ENCODE measurements at regions not wholly inside any gene's neighbourhood (a gene's known extent, or its start where the extent isn't known, plus 50 kb on each side); places are given as distances from the start of the nearest gene placed in this dataset.

DNA sequence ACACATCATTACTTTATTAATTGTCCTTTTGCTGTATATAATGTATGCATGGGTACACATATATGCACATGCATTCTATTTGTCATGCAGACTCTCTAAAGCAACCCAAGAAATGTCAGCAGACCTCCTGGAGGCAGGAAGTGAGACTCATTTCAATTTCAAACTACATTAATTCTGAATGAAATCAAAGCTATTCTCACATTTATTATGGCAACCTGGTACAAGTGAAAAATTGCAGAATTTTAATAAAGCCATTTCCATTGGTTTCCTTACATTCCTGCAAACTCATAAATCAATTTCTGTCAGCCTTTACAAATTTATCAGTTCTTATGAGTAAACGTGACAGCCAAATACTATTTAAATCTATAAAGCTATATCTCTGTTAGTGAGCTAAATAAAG, 430.4 kb upstream of the NUDT12 start:
- TF ChIP-seq, protein P1, sequence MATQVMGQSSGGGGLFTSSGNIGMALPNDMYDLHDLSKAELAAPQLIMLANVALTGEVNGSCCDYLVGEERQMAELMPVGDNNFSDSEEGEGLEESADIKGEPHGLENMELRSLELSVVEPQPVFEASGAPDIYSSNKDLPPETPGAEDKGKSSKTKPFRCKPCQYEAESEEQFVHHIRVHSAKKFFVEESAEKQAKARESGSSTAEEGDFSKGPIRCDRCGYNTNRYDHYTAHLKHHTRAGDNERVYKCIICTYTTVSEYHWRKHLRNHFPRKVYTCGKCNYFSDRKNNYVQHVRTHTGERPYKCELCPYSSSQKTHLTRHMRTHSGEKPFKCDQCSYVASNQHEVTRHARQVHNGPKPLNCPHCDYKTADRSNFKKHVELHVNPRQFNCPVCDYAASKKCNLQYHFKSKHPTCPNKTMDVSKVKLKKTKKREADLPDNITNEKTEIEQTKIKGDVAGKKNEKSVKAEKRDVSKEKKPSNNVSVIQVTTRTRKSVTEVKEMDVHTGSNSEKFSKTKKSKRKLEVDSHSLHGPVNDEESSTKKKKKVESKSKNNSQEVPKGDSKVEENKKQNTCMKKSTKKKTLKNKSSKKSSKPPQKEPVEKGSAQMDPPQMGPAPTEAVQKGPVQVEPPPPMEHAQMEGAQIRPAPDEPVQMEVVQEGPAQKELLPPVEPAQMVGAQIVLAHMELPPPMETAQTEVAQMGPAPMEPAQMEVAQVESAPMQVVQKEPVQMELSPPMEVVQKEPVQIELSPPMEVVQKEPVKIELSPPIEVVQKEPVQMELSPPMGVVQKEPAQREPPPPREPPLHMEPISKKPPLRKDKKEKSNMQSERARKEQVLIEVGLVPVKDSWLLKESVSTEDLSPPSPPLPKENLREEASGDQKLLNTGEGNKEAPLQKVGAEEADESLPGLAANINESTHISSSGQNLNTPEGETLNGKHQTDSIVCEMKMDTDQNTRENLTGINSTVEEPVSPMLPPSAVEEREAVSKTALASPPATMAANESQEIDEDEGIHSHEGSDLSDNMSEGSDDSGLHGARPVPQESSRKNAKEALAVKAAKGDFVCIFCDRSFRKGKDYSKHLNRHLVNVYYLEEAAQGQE (IDR thresholded peaks at IDR 0.05; ENCODE audit: low read depth) = no peak
- TF ChIP-seq, protein P2, sequence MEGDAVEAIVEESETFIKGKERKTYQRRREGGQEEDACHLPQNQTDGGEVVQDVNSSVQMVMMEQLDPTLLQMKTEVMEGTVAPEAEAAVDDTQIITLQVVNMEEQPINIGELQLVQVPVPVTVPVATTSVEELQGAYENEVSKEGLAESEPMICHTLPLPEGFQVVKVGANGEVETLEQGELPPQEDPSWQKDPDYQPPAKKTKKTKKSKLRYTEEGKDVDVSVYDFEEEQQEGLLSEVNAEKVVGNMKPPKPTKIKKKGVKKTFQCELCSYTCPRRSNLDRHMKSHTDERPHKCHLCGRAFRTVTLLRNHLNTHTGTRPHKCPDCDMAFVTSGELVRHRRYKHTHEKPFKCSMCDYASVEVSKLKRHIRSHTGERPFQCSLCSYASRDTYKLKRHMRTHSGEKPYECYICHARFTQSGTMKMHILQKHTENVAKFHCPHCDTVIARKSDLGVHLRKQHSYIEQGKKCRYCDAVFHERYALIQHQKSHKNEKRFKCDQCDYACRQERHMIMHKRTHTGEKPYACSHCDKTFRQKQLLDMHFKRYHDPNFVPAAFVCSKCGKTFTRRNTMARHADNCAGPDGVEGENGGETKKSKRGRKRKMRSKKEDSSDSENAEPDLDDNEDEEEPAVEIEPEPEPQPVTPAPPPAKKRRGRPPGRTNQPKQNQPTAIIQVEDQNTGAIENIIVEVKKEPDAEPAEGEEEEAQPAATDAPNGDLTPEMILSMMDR (IDR thresholded peaks at IDR 0.05 in 2 of 3, conservative IDR thresholded peaks at IDR 0.05 in 1 of 3; ENCODE audit: borderline replicate concordance in 1 of 3, insufficient read depth in 1 of 3, low read depth in 2 of 3, low read length in 2 of 3) = no peak
- no peak for TF ChIP-seq EZH2 (IDR thresholded peaks at IDR 0.05)
- no peak for TF ChIP-seq ELF1 (IDR thresholded peaks at IDR 0.05; ENCODE audit: borderline replicate concordance, low read depth)

Measured in HCT116 (cell line).